HEK293 (cell line): ENCODE measurements at regions not wholly inside any gene's neighbourhood (a gene's known extent, or its start where the extent isn't known, plus 50 kb on each side); places are given as distances from the start of the nearest gene placed in this dataset.

ENCODE experiments used
- CTCF ChIA-PET: fragments of 350-600 bp; formaldehyde crosslinking; extraction: SDS; loops from one replicate; lab custom pipeline; 2021; ENCODE audit warnings: antibody characterized with exemption; lab: Yijun Ruan, JAX
- POLR2A ChIA-PET: fragments of 300-600 bp; formaldehyde crosslinking; extraction: SDS; loops from one replicate; lab custom pipeline; 2020; ENCODE audit warnings: antibody characterized with exemption, inconsistent platforms; lab: Yijun Ruan, JAX
- H3K27ac ChIP-seq: fragments of 200-500 bp; sonication (Bioruptor generic); 2 replicates; pipeline ENCODE4 v1.5.1; 2014; ENCODE audit warnings: low read depth, low read length, control low read depth, inconsistent platforms; ENCODE audit errors: extremely low read depth
- H3K36me3 ChIP-seq, 2 experiments: fragments of 200-500 bp in 1 of 2; sonication (Bioruptor generic) in 1 of 2; 1 replicate in 1 of 2; 2 replicates in 1 of 2; pipeline ENCODE4 v1.5.1; 2014 to 2017; ENCODE audit warnings: inconsistent platforms in 2 of 2, low read length in 2 of 2; ENCODE audit not compliant: control insufficient read depth in 2 of 2, insufficient read depth in 1 of 2
- H3K4me1 ChIP-seq: fragments of 200-500 bp; sonication (Bioruptor generic); 2 replicates; pipeline ENCODE4 v1.5.1; 2014; ENCODE audit warnings: mild to moderate bottlenecking, low read length, inconsistent platforms; ENCODE audit not compliant: control insufficient read depth, insufficient read depth
- H3K4me3 ChIP-seq: 2 replicates; pipeline ENCODE4 v1.5.1; 2011; ENCODE audit warnings: low read depth, mild to moderate bottlenecking, control low read depth, low read length, moderate library complexity
- H3K9me3 ChIP-seq: fragments of 200-500 bp; sonication (Bioruptor generic); 2 replicates; pipeline ENCODE4 v1.5.1; 2014; ENCODE audit warnings: low read depth, low read length, inconsistent platforms; ENCODE audit not compliant: control insufficient read depth, insufficient read depth
- HOXC10 ChIP-seq: sonication (generic); formaldehyde crosslinking; IDR thresholded peaks from 2 replicates; pipeline ENCODE4 v1.8.1; 2023; ENCODE audit warnings: mild to moderate bottlenecking, missing genetic modification reagents
- KLF9 ChIP-seq: fragments of 450-650 bp; formaldehyde crosslinking; IDR thresholded peaks from 2 replicates; pipeline ENCODE4 v1.5.1; 2016; ENCODE audit warnings: missing biosample characterization, missing genetic modification characterization, low read depth
- OVOL3 ChIP-seq: fragments of 450-650 bp; formaldehyde crosslinking; IDR thresholded peaks from 2 replicates; pipeline ENCODE4 v1.5.1; 2016; ENCODE audit warnings: missing biosample characterization, missing genetic modification characterization
- YY1 ChIP-seq: fragments of 450-650 bp; formaldehyde crosslinking; IDR thresholded peaks from 2 replicates; pipeline ENCODE4 v1.5.1; 2018; ENCODE audit warnings: missing biosample characterization, missing genetic modification characterization
- ZBTB7A ChIP-seq: fragments of 450-650 bp; formaldehyde crosslinking; IDR thresholded peaks from 2 replicates; pipeline ENCODE4 v1.5.1; 2016; ENCODE audit warnings: low read depth, missing biosample characterization, missing genetic modification characterization
- ZFHX2 ChIP-seq: fragments of 450-650 bp; formaldehyde crosslinking; conservative IDR thresholded peaks from 2 replicates; pipeline ENCODE4 v1.5.1; 2016; ENCODE audit warnings: missing biosample characterization, missing genetic modification characterization
- ZIC2 ChIP-seq: fragments of 450-650 bp; formaldehyde crosslinking; IDR thresholded peaks from 2 replicates; pipeline ENCODE4 v1.5.1; 2016; ENCODE audit warnings: missing biosample characterization, missing genetic modification characterization
- ZNF140 ChIP-seq: fragments of 450-650 bp; formaldehyde crosslinking; IDR thresholded peaks from 2 replicates; pipeline ENCODE4 v1.5.1; 2016; ENCODE audit warnings: missing biosample characterization, missing genetic modification characterization
- ZNF354C ChIP-seq: fragments of 450-650 bp; formaldehyde crosslinking; IDR thresholded peaks from 2 replicates; pipeline ENCODE4 v1.5.1; 2016; ENCODE audit warnings: missing biosample characterization, missing genetic modification characterization, low read depth, borderline replicate concordance
- ZNF433 ChIP-seq: fragments of 450-650 bp; formaldehyde crosslinking; IDR thresholded peaks from 2 replicates; pipeline ENCODE4 v1.5.1; 2016; ENCODE audit warnings: missing biosample characterization, missing genetic modification characterization, low read depth
- ZNF514 ChIP-seq: fragments of 450-650 bp; formaldehyde crosslinking; IDR thresholded peaks from 2 replicates; pipeline ENCODE4 v1.5.1; 2016; ENCODE audit warnings: missing biosample characterization, missing genetic modification characterization
- ZNF560 ChIP-seq: fragments of 450-650 bp; formaldehyde crosslinking; IDR thresholded peaks from 2 replicates; pipeline ENCODE4 v1.5.1; 2017; ENCODE audit warnings: missing biosample characterization, missing genetic modification characterization, borderline replicate concordance
- ZNF747 ChIP-seq: fragments of 450-650 bp; formaldehyde crosslinking; IDR thresholded peaks from 2 replicates; pipeline ENCODE4 v1.5.1; 2016; ENCODE audit warnings: missing biosample characterization, missing genetic modification characterization
- ZNF791 ChIP-seq: fragments of 450-650 bp; formaldehyde crosslinking; IDR thresholded peaks from 2 replicates; pipeline ENCODE4 v1.5.1; 2016; ENCODE audit warnings: missing biosample characterization, missing genetic modification characterization
- TF ChIP-seq, protein P1 (sequence below): fragments of 450-650 bp; formaldehyde crosslinking; IDR thresholded peaks from 2 replicates; pipeline ENCODE4 v1.5.1; 2016; ENCODE audit warnings: missing biosample characterization, missing genetic modification characterization, borderline replicate concordance
- TF ChIP-seq, protein P2 (sequence below): fragments of 450-650 bp; formaldehyde crosslinking; IDR thresholded peaks from 2 replicates; pipeline ENCODE4 v1.5.1; 2016; ENCODE audit warnings: missing biosample characterization, missing genetic modification characterization
- TF ChIP-seq, protein P3 (sequence below): fragments of 450-650 bp; formaldehyde crosslinking; IDR thresholded peaks from 2 replicates; pipeline ENCODE4 v1.5.1; 2016; ENCODE audit warnings: missing biosample characterization, missing genetic modification characterization
- TF ChIP-seq, protein P4 (sequence below): fragments of 450-650 bp; formaldehyde crosslinking; conservative IDR thresholded peaks from 2 replicates; pipeline ENCODE4 v1.5.1; 2016; ENCODE audit warnings: low read depth, missing biosample characterization, missing genetic modification characterization

DNA sequence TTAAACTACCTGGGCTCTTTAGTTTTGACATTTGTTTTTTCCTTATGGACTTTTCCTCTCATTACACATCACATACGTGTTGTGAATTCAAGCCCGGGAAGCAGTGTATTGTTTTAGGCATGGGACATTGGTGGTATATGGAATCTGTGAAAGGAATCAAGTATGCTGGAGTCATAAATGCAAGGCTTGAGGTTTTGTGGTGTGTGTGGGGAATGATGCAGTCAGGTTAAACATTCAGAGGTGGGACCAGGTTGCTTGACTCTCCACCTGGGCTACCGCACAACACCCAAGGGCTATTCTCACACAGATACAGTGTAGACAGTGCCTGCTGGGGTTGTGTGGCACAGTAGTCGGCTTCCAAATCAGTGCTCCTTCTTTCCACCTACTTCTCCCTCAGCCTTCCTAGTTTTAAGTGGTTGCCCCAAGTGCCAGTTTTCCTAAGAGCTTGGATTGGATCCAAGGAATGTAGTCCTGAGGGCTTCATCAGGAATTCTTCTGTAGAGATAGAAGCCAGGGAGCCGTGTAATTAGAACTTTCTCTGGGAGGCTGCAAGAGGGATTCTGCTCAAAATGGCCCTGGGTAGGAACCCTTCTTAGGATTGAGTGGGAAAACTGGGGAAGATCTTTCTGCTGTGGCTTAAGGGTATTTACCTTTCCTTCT is 243.7 kb downstream of the C12orf75 start:
- H3K4me3 ChIP-seq: no peak overlapping the region
- ChIA-PET CTCF (interaction anchor here (0.7 kb wide), 1 partner anchor 17 kb away, joined by 3 read pairs; no protein-coding TSS in a partner anchor), POLR2A (interaction anchor here (0.6 kb wide), 1 partner anchor 12 kb away, joined by 5 read pairs; no protein-coding TSS in a partner anchor)
- no peak overlapping the region for H3K27ac ChIP-seq
- TF ChIP-seq ZNF791 (tag by site-specific recombination): no peak
- no peak for TF ChIP-seq HOXC10
- TF ChIP-seq, protein P1, sequence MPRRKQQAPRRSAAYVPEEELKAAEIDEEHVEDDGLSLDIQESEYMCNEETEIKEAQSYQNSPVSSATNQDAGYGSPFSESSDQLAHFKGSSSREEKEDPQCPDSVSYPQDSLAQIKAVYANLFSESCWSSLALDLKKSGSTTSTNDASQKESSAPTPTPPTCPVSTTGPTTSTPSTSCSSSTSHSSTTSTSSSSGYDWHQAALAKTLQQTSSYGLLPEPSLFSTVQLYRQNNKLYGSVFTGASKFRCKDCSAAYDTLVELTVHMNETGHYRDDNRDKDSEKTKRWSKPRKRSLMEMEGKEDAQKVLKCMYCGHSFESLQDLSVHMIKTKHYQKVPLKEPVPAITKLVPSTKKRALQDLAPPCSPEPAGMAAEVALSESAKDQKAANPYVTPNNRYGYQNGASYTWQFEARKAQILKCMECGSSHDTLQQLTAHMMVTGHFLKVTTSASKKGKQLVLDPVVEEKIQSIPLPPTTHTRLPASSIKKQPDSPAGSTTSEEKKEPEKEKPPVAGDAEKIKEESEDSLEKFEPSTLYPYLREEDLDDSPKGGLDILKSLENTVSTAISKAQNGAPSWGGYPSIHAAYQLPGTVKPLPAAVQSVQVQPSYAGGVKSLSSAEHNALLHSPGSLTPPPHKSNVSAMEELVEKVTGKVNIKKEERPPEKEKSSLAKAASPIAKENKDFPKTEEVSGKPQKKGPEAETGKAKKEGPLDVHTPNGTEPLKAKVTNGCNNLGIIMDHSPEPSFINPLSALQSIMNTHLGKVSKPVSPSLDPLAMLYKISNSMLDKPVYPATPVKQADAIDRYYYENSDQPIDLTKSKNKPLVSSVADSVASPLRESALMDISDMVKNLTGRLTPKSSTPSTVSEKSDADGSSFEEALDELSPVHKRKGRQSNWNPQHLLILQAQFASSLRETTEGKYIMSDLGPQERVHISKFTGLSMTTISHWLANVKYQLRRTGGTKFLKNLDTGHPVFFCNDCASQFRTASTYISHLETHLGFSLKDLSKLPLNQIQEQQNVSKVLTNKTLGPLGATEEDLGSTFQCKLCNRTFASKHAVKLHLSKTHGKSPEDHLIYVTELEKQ (tag by site-specific recombination): no peak
- no peak for TF ChIP-seq ZFHX2 (tag by site-specific recombination)
- TF ChIP-seq, protein P2, sequence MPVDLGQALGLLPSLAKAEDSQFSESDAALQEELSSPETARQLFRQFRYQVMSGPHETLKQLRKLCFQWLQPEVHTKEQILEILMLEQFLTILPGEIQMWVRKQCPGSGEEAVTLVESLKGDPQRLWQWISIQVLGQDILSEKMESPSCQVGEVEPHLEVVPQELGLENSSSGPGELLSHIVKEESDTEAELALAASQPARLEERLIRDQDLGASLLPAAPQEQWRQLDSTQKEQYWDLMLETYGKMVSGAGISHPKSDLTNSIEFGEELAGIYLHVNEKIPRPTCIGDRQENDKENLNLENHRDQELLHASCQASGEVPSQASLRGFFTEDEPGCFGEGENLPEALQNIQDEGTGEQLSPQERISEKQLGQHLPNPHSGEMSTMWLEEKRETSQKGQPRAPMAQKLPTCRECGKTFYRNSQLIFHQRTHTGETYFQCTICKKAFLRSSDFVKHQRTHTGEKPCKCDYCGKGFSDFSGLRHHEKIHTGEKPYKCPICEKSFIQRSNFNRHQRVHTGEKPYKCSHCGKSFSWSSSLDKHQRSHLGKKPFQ: no peak
- H3K36me3 ChIP-seq: no peaks in the 10 kb centered on the region
- 0 out of 2 replicates have a peak, but pooled peaks cover 6% of the 10 kb centered on the region for H3K4me1 ChIP-seq
- H3K9me3 ChIP-seq: no peaks in the 10 kb centered on the region

DNA sequence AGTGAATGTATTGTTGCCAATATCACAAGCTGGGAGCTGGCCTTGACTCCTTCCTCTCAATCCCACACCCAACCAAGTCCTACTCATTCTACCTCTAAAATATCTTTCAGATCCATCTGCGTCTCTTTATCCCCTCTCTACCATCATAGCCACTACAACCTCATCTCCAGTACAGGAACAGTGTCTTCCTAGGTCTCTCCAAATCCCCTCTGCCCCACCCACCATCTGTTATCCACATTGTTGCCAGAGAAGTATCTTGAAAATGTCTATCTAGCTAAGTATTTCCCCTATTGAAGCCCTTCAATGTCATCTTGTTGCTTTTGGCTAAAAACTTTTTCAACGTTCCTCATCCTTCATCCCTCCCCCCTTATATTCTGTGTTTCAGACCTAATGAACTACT is 244.7 kb downstream of the C12orf75 start:
- CTCF ChIA-PET: interaction anchor here (1.3 to 1.7 kb wide), 2 partner anchors 12 to 155 kb away, joined by 4 to 5 read pairs; no protein-coding TSS in a partner anchor
- Histone ChIP-seq H3K9me3 (no peaks in the 10 kb centered on the region), H3K4me1 (0 out of 2 replicates have a peak, but pooled peaks cover 6% of the 10 kb centered on the region), H3K27ac (no peak overlapping the region), H3K4me3 (no peak overlapping the region), H3K36me3 (no peaks in the 10 kb centered on the region)
- POLR2A ChIA-PET: no interaction called here
- no peak for TF ChIP-seq ZBTB7A (tag by site-specific recombination)
- no peak for TF ChIP-seq ZNF560 (tag by site-specific recombination)
- TF ChIP-seq OVOL3 (tag by site-specific recombination): no peak
- TF ChIP-seq KLF9 (tag by site-specific recombination): no peak
- TF ChIP-seq ZNF140 (tag by site-specific recombination): no peak
- no peak for TF ChIP-seq ZNF747
- no peak for TF ChIP-seq YY1
- TF ChIP-seq ZIC2 (tag by site-specific recombination): no peak
- TF ChIP-seq ZNF433 (tag by site-specific recombination): no peak
- no peak for TF ChIP-seq ZNF514 (tag by site-specific recombination)
- TF ChIP-seq, protein P3, sequence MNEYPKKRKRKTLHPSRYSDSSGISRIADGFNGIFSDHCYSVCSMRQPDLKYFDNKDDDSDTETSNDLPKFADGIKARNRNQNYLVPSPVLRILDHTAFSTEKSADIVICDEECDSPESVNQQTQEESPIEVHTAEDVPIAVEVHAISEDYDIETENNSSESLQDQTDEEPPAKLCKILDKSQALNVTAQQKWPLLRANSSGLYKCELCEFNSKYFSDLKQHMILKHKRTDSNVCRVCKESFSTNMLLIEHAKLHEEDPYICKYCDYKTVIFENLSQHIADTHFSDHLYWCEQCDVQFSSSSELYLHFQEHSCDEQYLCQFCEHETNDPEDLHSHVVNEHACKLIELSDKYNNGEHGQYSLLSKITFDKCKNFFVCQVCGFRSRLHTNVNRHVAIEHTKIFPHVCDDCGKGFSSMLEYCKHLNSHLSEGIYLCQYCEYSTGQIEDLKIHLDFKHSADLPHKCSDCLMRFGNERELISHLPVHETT: no peak
- TF ChIP-seq, protein P4, sequence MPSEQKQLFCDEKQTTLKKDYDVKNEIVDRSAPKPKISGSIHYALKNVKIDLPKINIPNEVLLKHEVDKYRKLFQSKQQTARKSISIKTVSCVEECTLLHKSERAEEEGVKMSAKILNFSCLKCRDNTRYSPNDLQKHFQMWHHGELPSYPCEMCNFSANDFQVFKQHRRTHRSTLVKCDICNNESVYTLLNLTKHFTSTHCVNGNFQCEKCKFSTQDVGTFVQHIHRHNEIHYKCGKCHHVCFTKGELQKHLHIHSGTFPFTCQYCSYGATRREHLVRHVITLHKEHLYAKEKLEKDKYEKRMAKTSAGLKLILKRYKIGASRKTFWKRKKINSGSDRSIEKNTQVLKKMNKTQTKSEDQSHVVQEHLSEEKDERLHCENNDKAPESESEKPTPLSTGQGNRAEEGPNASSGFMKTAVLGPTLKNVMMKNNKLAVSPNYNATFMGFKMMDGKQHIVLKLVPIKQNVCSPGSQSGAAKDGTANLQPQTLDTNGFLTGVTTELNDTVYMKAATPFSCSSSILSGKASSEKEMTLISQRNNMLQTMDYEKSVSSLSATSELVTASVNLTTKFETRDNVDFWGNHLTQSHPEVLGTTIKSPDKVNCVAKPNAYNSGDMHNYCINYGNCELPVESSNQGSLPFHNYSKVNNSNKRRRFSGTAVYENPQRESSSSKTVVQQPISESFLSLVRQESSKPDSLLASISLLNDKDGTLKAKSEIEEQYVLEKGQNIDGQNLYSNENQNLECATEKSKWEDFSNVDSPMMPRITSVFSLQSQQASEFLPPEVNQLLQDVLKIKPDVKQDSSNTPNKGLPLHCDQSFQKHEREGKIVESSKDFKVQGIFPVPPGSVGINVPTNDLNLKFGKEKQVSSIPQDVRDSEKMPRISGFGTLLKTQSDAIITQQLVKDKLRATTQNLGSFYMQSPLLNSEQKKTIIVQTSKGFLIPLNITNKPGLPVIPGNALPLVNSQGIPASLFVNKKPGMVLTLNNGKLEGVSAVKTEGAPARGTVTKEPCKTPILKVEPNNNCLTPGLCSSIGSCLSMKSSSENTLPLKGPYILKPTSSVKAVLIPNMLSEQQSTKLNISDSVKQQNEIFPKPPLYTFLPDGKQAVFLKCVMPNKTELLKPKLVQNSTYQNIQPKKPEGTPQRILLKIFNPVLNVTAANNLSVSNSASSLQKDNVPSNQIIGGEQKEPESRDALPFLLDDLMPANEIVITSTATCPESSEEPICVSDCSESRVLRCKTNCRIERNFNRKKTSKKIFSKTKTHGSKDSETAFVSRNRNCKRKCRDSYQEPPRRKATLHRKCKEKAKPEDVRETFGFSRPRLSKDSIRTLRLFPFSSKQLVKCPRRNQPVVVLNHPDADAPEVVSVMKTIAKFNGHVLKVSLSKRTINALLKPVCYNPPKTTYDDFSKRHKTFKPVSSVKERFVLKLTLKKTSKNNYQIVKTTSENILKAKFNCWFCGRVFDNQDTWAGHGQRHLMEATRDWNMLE (tag by site-specific recombination): no peak
- TF ChIP-seq ZNF354C (tag by site-specific recombination): no peak
